ENCODE measurements at regions not wholly inside any gene's neighbourhood (a gene's known extent, or its start where the extent isn't known, plus 50 kb on each side); places are given as distances from the start of the nearest gene placed in this dataset.

GRCh38 chr3:154060238-154061000, 60.8 kb upstream of the ARHGEF26 start:
- ChIA-PET CTCF (ENCODE audit: unreplicated experiment) (no interaction called here), POLR2A (interaction anchor here (0.5 kb wide), 1 partner anchor 872 kb away, joined by 3 read pairs; no protein-coding TSS in a partner anchor)
- H3K79me2 ChIP-seq (ENCODE audit: insufficient read depth, low read depth, low read length) = no peaks in the 10 kb centered on the region
- no peaks in the 10 kb centered on the region for H3K9me2 ChIP-seq (ENCODE audit: insufficient read depth, low read length)
- H3K9me3 ChIP-seq (ENCODE audit: low read length) = no peaks in the 10 kb centered on the region
- no peak overlapping the region for H3K27ac ChIP-seq (ENCODE audit: low read depth, low read length, poor library complexity, severe bottlenecking)
- no TSS peak for BruUV-seq (replicated peaks)
- H4K20me1 ChIP-seq (ENCODE audit: insufficient read depth, low read length) = no peaks in the 10 kb centered on the region
- H3K4me2 ChIP-seq (ENCODE audit: low read length) = no peak overlapping the region
- intact Hi-C loops (cut with micrococcal nuclease; ENCODE audit: unreplicated experiment) = no loop called here
- H3K4me1 ChIP-seq (ENCODE audit: insufficient read depth, low read length, poor library complexity, severe bottlenecking) = no peaks in the 10 kb centered on the region
- no peak overlapping the region for H2AFZ ChIP-seq (ENCODE audit: low read length)
- H3K36me3 ChIP-seq (ENCODE audit: insufficient read depth, low read length) = no peaks in the 10 kb centered on the region
- H3K4me3 ChIP-seq (ENCODE audit: low read depth, low read length, poor library complexity, severe bottlenecking) = no peak overlapping the region
- no peak for DNase-seq (ENCODE audit: low spot score)
- no peak for TF ChIP-seq EZH2phosphoT487 (IDR thresholded peaks at IDR 0.05; ENCODE audit: borderline replicate concordance, low read depth, low read length)
- no peak for TF ChIP-seq CTCF (conservative IDR thresholded peaks at IDR 0.05; ENCODE audit: low read length)

GRCh38 chr3:154061001-154061370, 60.2 kb upstream of the ARHGEF26 start:
- H3K4me2 ChIP-seq (ENCODE audit: low read length) = no peak overlapping the region
- no peak overlapping the region for H3K4me3 ChIP-seq (ENCODE audit: low read depth, low read length, poor library complexity, severe bottlenecking)
- H3K79me2 ChIP-seq (ENCODE audit: insufficient read depth, low read depth, low read length) = no peaks in the 10 kb centered on the region
- H3K4me1 ChIP-seq (ENCODE audit: insufficient read depth, low read length, poor library complexity, severe bottlenecking) = no peaks in the 10 kb centered on the region
- POLR2A ChIA-PET = no interaction called here
- intact Hi-C loops (cut with micrococcal nuclease; ENCODE audit: unreplicated experiment) = no loop called here
- CTCF ChIA-PET (ENCODE audit: unreplicated experiment) = interaction anchor here (0.6 kb wide), 2 partner anchors 426 to 712 kb away, joined by 3 to 4 read pairs; no protein-coding TSS in a partner anchor
- no peak for DNase-seq (ENCODE audit: low spot score)
- H3K27ac ChIP-seq (ENCODE audit: low read depth, low read length, poor library complexity, severe bottlenecking) = no peak overlapping the region
- TF ChIP-seq EZH2phosphoT487 (IDR thresholded peaks at IDR 0.05; ENCODE audit: borderline replicate concordance, low read depth, low read length) (no peak), CTCF (conservative IDR thresholded peaks at IDR 0.05; ENCODE audit: low read length) (no peak)
- H3K9me3 ChIP-seq (ENCODE audit: low read length) = no peaks in the 10 kb centered on the region
- no peak overlapping the region for H2AFZ ChIP-seq (ENCODE audit: low read length)
- H3K9me2 ChIP-seq (ENCODE audit: insufficient read depth, low read length) = no peaks in the 10 kb centered on the region
- no peaks in the 10 kb centered on the region for H3K36me3 ChIP-seq (ENCODE audit: insufficient read depth, low read length)
- no peaks in the 10 kb centered on the region for H4K20me1 ChIP-seq (ENCODE audit: insufficient read depth, low read length)
- BruUV-seq (replicated peaks) = no TSS peak

- CTCF ChIA-PET (ENCODE audit: unreplicated experiment) = no interaction called here
Measured at GRCh38 chr3:154062513-154062912, 58.7 kb upstream of the ARHGEF26 start.

More at GRCh38 chr3:154062513-154062912, 58.7 kb upstream of the ARHGEF26 start:
- Histone ChIP-seq H3K4me2 (ENCODE audit: low read length) (no peak overlapping the region), H3K36me3 (ENCODE audit: insufficient read depth, low read length) (no peaks in the 10 kb centered on the region), H4K20me1 (ENCODE audit: insufficient read depth, low read length) (no peaks in the 10 kb centered on the region), H3K4me3 (ENCODE audit: low read depth, low read length, poor library complexity, severe bottlenecking) (no peak overlapping the region), H2AFZ (ENCODE audit: low read length) (no peak overlapping the region), H3K27ac (ENCODE audit: low read depth, low read length, poor library complexity, severe bottlenecking) (no peak overlapping the region), H3K4me1 (ENCODE audit: insufficient read depth, low read length, poor library complexity, severe bottlenecking) (no peaks in the 10 kb centered on the region), H3K9me3 (ENCODE audit: low read length) (no peaks in the 10 kb centered on the region), H3K79me2 (ENCODE audit: insufficient read depth, low read depth, low read length) (no peaks in the 10 kb centered on the region), H3K9me2 (ENCODE audit: insufficient read depth, low read length) (no peaks in the 10 kb centered on the region)
- no peak for DNase-seq (ENCODE audit: low spot score)
- POLR2A ChIA-PET = no interaction called here
- TF ChIP-seq CTCF (conservative IDR thresholded peaks at IDR 0.05; ENCODE audit: low read length) (no peak), EZH2phosphoT487 (IDR thresholded peaks at IDR 0.05; ENCODE audit: borderline replicate concordance, low read depth, low read length) (no peak)
- BruUV-seq (replicated peaks) = no TSS peak
- intact Hi-C loops (cut with micrococcal nuclease; ENCODE audit: unreplicated experiment) = no loop called here
